DMS79 treated with DMSO at 0.1 percent for 48 hours (cell line): ENCODE measurements at regions not wholly inside any gene's neighbourhood (a gene's known extent, or its start where the extent isn't known, plus 50 kb on each side); places are given as distances from the start of the nearest gene placed in this dataset.
"Not testable (repeated sequence)": the region's sequence is repeated elsewhere in the genome, so short reads cannot be mapped to it uniquely, and the experiment has no call there.

Source experiments
- DNase-seq: peaks from one replicate; lab custom pipeline; 2025; lab: John Stamatoyannopoulos, UW

DNA sequence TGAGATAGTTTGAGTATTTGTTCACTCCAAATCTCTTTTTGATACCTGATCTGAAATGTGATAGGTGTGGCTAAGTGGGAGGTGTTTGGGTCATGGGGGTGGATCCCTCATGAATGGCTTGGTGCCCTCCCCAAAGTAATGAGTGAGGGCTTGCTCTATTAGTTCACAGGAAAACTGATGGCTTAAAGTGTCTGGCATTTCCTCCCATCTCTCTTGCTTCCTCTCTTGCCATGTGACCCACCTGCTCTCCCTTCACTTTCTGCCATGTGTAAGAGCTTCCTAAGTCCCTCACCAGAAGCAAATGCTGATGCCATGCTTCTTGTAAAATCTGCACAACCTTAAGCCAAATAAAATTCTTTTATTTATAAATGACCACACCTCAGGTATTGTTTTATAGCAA is 61.1 kb downstream of the MAD2L1 start:
- DNase-seq, result no peak

DNA sequence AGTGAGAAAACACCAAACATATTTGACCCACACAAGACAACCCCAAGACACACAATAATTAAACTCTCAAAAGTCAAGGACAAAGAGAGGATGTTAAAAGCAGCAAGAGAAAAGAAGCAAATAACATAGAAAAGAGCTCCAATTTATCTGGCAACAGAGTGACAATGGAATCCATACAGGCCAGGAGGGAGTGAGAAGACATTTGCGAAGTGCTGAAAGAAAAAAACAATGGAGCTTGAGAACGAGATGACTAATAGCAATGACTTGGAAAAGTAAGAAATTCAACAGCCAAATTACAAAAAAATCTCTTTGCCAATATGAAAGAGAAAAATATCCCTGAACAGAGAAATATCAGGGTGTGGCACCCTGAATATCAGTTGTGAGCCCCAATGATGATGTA is 61.6 kb downstream of the MAD2L1 start:
- DNase-seq, result no peak

DNA sequence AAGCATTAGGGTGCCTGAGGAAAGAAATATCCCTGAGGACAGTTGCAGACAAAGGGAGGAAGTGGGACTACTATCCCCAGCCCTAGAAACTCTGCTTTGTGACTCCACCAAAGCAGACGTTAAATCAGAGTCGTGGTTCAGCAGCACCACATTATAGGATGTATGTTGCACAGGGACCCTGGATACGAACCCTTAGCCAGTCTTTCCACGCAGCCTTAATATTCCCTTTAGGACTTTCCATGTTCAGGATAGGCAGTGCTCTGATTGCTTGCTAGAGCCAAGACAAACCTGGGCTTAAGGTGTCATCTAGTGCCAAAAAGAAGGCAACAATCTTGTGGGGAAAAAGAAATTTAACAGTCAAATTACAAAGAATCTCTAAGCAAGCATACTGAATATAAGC is 62.6 kb downstream of the MAD2L1 start:
- no peak for DNase-seq

DNA sequence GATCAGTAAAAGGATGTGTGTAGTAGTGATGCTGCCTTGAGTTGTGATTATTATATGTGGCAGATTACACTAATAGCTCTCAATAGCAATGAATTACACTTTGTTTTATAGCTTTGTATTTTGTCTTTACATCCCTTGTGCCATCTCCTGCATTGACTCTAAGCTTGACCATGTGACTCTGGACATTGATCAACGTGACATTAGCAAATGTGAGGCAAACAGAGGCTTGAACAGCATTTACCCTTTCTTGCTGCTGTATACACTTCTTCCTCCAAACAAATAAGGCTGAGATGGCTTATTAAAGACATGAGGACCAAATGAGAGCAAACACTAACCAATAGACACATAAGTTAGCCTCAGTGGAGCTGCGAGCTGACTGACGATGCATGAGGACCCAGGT is 63.5 kb downstream of the MAD2L1 start:
- no peak for DNase-seq

DNA sequence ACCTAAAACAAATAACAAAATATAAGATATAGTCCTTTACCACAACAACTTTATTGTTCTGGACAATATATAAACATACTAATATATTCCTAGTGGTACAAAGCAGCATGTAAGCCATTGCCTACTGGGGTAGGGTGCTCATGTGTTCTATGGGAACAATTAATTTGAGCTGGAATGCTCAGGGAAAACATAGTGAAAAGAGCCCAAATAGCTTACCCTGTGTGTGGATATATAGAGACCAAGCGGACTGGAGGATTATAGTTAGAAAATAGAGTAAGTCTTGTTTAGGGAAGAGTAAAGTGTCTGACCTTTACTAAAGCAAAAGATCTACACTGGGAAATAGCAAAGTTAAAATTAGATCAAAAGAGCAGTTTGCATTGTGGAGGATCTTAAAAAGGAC is 64.8 kb downstream of the MAD2L1 start:
- no peak for DNase-seq

DNA sequence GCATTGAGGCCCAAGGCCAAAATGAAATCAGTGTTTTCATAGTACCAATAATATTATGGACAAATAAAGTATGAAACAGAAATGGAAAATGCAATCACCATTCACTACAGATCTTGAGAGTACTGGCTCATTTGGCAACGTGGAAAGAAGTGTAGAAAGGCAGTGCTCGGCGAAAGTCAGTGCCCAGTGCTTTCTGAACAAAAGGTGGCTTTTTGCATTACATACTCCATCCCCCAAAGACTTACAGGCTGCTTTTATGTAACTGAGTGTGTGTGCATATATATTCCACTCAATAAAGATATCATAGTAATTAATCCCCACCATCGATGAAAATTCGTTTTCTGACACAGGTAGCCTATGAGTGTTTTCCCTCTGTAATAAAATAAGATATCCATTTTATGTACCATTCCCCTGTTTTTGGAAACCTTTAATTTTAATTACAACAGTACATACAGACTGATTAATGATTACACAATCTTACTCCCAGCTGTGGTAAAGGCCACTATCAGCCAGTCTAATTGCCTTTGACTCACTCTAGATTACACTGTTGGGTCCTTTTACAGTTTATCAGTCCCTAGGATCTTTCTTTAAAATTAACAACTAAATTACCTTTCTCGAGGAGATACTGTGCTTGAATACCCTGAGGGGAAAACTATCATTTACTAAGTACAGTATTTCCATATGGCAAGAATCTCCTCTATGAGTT is 65.9 kb downstream of the MAD2L1 start:
- DNase-seq, result no peak

DNA sequence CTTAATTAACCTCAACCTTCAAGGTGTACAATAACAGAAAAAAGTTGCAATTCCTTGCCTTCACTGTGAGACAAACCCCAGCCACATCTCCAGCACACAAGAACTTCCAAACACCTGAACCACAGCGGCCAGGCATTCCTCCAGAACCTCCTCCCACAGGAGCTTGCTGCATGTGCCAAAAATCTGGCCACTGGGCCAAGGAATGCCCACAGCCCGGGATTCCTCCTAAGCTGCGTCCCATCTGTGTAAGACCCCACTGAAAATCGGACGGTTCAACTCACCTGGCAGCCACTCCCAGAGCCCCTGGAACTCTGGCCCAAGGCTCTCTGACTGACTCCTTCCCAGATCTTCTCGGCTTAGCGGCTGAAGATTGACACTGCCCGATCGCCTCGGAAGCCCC is 70.6 kb downstream of the MAD2L1 start:
- not testable (repeated sequence) for DNase-seq

DNA sequence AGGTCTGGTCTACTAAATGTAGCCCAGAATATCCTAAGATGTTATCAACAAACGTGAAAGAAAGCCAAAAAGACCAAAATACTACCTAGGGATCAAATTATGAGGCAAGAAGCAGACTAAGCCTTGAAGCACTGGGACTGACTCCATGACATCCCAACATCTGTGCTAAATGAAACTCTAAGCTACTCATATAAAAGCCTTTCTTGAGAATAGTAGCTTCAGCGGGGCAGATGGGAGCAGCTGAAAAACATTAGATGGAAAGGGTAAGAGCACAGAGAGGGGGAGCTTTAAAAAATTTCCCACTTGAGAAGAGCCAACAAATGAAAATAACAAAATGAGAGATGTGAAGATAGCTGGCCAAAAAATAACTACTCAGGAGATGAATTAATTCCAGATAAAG is 81.7 kb downstream of the MAD2L1 start:
- no peak for DNase-seq

DNA sequence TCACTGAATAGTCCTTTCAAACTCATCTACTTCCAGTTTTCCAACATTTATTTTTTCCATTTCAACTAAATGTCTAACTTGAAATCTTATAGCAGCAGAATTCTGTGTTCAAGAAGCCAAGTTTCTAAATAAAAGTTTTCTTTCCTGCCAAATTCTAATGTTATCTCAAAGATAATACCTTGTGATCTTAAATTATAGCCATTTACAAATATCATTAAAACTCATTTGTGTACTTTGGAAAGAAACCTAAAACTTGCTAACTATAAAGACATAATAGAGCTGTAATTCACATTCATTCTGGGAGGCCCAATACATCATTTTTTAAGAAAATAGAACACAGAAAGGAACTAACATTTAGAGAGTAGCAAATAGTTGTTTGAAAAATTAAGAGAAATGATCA is 83.9 kb downstream of the MAD2L1 start:
- DNase-seq, result no peak

DNA sequence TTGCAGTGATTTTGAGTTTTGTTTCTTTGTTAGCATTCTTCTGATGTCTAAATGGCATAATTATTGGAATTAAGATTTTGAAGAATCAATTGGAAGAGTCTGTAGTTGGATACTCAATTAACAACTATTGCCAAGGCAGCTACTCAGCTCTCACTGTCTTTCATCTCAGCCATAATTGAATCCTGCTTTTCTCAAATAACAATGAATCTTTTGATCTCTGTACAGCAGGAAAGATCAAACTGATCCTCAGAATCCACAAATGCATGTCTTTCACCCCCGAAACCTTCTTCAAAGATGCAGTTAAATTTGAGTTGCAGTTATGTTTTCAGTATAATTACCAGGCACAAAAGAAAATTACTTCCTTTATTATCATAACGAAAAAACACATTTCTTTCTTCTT is 86.2 kb downstream of the MAD2L1 start:
- no peak for DNase-seq

DNA sequence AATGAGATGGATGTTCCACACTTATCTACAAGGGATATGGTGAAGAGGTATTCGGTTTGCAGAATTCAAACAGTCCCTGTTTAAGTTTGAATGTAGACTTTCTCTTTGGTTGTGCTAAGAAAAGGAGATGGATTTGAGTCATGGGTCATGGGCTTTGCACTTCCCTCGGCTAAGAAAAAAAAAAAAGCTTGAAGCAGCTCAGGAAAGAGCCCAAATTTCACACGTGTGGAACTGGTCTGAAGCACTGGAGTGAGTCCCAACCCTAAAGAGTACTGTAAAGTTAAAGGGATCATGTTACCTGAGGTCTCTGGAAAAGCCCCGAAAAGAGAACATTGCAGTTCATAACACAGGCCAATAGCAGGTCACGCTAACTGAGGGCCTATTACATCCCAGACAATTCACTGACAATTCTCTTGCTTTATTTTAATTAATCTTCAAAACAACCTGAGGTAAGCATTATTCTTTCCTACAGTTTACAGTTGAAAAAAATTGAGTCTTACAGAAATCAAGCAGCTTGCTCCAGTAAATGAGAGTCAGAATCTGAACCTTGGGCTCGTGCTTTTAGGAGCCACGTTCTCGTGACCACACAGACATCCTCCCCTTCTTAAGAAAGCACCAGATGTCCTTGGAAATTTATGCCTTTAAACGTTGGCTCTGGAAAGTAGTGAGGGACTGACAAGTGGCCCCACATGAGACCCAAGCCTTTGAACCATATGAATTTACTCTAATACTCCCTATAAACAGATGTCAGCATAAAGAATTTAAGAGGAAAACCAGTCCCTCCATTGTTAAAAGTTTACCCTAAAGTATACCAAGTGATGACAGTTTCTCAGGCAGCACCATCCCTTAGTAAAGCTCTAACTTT is 89.3 kb downstream of the MAD2L1 start:
- DNase-seq, result no peak

DNA sequence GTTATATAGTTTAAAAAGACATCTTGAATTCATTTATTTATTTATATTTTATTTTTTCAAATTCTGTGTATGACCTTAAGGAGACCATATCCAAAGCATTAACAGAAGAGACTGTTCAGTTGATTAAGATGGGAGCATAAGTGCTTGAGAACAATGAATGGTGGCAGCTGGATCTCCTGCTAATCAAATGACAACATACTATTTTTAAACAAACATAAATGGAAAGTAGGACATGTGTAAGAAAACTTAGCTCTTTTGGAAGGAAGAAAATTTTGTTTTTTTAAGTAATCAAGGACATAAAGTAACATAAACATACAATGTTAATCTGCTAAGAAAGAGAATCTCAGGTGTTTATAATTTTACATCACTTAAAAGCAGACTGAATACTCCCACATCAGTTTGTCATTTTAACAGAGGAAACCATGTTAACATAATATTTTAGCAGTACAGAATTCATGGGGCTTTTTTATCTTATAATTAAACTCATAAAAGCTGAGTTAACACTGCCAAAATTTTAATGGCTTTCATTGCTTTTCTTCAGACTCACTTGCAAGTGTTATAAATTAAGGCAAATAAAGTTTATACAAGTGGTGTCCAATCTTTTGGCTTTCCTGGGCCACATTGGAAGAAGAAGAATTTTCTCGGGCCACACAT is 95.1 kb downstream of the MAD2L1 start:
- DNase-seq, result no peak

DNA sequence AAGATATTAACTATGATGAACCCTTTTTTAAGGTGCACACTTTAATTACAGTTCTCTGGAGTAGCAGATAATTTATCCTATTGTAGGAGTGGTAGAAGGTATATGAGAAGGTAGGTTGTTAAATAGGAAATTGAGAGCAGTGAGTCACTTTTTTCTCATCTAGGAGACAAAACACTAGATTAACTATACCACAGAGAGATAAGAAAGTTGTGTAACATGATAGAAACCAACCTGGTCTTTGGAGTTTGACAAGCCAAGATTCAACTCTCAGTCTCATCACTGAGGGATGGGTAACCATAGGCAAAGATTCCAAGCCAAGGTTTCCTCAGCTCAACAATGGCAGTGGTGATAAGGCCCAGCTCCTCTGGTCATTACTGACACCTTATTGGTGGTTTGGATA is 104.0 kb downstream of the MAD2L1 start:
- DNase-seq, result no peak

DNA sequence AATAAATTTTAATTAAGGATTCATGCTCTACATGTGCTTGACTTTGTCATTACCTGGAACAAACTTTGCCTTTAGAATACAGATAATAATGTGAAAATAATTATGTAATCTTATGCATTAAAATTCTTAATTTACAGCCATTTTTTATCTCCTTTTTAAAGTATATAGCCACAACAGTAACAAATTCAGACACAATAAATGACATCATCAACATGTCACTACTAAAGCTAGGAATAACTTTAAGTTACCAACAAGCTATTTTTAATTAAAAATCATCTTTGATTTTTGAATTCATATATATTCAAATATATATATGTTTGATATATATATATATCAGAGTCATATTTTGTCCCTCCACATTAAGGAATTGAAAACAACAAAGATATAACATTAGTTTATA is 107.7 kb downstream of the MAD2L1 start:
- DNase-seq, result no peak

DNA sequence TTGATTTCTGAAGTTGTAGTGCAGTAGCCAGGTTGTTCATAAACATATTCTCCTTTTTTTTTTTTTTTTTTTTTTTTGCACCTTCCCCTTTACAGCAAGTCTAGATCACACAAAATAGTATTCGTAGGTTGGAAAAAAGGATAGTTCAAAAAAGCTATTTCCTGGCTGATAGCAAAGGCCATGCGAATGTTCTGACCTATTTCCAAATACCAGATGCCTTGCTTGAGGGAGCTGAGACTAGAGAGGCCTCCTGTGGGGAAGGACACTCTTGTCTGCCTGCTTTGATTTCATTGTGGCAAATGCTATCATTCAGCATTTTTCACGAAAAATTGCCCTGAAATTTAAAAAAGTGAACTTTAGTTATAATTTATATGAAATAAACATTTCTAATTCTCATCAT is 111.4 kb downstream of the MAD2L1 start:
- DNase-seq, result no peak

DNA sequence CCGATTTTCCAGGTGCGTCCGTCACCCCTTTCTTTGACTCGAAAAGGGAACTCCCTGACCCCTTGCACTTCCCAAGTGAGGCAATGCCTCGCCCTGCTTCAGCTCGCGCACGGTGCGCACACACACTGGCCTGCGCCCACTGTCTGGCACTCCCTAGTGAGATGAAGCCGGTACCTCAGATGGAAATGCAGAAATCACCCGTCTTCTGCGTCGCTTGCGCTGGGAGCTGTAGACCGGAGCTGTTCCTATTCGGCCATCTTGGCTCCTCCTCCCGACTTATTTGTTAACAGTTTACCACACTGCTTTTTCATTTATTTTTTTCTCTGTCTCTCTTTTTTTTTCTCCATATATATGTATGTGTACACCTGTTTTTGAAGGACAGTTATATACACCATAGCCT is 112.2 kb downstream of the MAD2L1 start:
- not testable (repeated sequence) for DNase-seq

DNA sequence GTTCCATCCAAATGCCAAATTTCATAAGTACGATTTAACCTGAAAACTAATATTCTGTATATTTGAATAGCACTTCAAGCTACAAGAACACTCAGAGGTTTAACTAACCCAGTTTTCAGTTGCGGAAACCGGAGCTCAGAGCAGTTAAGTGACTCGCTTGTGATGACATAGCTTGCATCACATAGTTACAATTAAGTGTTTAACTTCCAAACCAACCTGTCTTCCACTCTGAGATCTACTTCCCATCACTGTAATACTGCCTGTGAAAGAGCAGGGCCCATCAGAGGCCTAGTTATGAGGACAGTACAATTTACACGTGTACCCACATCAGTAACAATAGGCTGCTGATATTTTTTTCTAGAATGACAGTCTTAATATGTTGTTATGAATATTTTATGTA is 120.3 kb downstream of the MAD2L1 start:
- DNase-seq, result no peak

DNA sequence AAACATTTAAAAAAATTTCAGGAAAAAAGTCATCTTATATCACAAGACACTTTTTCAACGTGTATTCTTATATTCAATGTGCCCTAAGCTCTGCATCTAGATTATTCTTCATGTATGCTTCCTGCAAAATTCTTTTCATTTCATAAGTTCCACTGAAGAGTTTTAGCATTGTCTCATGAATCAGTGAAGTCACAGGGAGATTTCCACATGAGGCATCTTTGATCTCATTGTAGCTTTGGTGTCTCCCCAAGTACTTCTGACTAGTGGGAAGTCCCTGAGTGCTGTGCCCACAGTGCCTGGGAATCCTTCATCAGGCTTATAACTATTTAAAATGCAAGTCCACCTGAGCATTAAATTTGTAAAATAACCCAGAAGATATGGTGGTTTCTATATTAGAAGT is 123.8 kb downstream of the MAD2L1 start:
- no peak for DNase-seq

DNA sequence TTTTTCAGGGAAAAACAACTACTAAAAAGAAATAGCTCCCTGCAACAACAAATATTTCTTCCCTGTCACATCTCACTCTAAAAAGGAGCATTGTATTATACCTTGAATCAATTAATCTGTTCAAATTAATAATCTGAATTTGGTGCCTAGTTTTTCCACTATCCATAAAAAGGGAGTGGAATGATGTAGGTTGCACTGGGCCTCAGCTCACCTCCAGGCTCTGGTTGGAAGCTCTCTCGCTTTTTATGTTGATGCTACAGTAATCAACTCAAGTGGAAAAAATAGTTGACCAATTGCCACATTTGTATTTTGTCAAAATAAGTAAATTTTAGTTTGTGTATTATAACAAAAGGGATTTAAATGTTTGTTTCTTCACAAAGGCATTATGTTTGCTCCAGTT is 126.1 kb downstream of the MAD2L1 start:
- DNase-seq, result no peak

DNA sequence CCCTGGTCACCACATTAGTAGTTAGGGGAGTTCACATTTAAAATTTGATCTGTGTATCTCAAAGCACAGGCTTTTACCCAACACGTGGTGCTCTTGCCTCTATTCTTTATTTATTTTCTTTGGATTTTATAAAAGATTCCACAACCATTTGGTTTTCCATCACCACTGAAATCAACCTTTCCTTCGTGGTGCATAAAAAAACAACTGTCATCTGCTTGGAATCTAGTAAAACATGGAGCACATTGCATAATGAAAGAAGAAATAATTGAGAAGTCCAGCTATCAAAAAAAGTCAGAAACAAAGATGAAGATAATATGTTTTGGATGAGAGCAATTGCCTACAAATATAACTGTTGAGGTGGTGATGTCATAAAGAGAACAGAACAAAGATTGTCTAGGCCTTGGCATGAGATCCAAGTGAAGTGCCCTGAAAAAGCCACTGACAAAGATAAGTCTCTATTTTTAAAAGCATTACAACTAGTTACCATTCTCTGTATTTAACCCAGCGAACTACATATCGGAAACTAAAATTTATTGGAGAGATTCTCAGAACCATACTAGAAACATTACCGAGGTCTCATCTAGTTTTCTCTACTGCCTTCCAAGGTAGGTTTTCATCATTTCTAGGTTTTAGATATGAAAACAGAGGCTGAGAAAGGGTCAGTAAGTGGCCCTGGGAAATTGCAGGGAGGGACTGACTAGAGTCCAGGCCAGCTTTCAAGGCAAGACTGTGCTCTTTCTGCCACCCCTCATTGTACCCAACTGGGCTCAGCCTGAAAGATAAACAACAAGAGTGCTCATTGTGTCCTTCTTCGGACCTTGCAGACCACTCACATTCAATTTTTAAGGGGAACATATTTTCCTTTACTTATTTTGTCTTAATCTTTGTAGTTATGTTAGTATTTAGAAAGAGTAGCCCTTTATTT is 127.3 kb downstream of the MAD2L1 start:
- DNase-seq, result no peak

DNA sequence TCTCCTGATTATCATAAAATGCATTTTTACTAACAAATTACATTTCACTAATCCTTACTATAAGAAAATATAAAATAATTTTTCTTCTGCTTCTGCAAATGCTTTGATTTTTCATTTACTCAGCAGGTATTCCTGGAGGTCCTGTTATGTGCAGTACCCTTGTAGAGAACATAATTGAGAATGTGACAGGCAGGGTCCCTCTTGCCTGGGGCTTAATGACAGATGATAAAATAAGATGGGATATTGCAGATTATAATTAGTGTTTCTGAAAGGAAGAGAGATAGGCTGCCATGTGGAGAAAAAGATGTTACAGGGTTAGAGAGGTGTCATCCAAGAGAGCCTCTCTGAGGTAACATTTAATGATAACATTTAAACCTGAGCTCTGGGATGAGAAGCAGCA is 128.9 kb downstream of the MAD2L1 start:
- DNase-seq, result no peak

DNA sequence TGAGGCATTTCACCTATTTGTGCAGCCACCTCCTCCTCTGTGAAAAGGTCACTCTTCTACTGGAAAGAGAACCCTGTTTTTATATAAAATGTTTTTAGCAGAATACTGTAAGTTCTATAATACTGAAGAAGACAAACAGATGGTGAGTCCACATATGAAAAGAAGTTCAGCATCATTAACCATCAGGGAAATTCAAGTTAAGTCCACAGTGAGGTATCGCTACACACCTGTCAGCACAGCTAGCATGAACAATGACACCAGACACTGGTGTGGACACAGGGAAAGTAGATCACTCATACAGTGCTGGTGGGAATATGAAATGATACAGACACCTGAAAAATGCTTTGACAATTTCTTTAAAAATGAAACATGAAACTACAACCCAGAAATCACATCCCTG is 133.0 kb downstream of the MAD2L1 start:
- peak; percentile 80 for DNase-seq
